HG03342 (cell line): ENCODE measurements at regions not wholly inside any gene's neighbourhood (a gene's known extent, or its start where the extent isn't known, plus 50 kb on each side); places are given as distances from the start of the nearest gene placed in this dataset.

Experiments
- ATAC-seq: cut with Tn5 transposase; IDR thresholded peaks from one replicate; pipeline ENCODE4 v1.9.1; 2021; ENCODE audit warnings: mild to moderate bottlenecking, moderate library complexity; ENCODE audit not compliant: unreplicated experiment

GRCh38 chr9:119044806-119045205, 324.4 kb downstream of the BRINP1 start:
- no peak for ATAC-seq

GRCh38 chr9:119047513-119048307, 321.5 kb downstream of the BRINP1 start:
- ATAC-seq: no peak

GRCh38 chr9:119050281-119050680, 319.0 kb downstream of the BRINP1 start:
- no peak for ATAC-seq

GRCh38 chr9:119052339-119053030, 316.8 kb downstream of the BRINP1 start:
- no peak for ATAC-seq

- no peak for ATAC-seq
These were observed 316.2 kb downstream of the BRINP1 start for GRCh38 chr9:119053070-119053469.

- no peak for ATAC-seq
These were observed 308.4 kb downstream of the BRINP1 start for GRCh38 chr9:119060629-119061385.

- ATAC-seq: no peak
These were observed 297.6 kb downstream of the BRINP1 start for GRCh38 chr9:119071636-119072035.

GRCh38 chr9:119074017-119074416, 295.2 kb downstream of the BRINP1 start:
- ATAC-seq: no peak

GRCh38 chr9:119078015-119078414, 291.2 kb downstream of the BRINP1 start:
- ATAC-seq: no peak

- ATAC-seq: no peak
These were observed 285.6 kb downstream of the BRINP1 start for GRCh38 chr9:119083673-119084072.

GRCh38 chr9:119086590-119086989, 282.6 kb downstream of the BRINP1 start:
- ATAC-seq: no peak

GRCh38 chr9:119088002-119088547, 281.2 kb downstream of the BRINP1 start:
- ATAC-seq: no peak

GRCh38 chr9:119091074-119091473, 278.2 kb downstream of the BRINP1 start:
- no peak for ATAC-seq

GRCh38 chr9:119092125-119092524, 277.1 kb downstream of the BRINP1 start:
- ATAC-seq: no peak

- no peak for ATAC-seq
These were observed 275.1 kb downstream of the BRINP1 start for GRCh38 chr9:119094086-119094485.

GRCh38 chr9:119095072-119095471, 274.2 kb downstream of the BRINP1 start:
- ATAC-seq: no peak

- no peak for ATAC-seq
These were observed 268.2 kb downstream of the BRINP1 start for GRCh38 chr9:119101048-119101447.

GRCh38 chr9:119114681-119115080, 254.6 kb downstream of the BRINP1 start:
- ATAC-seq: no peak
